ENCODE measurements at regions not wholly inside any gene's neighbourhood (a gene's known extent, or its start where the extent isn't known, plus 50 kb on each side); places are given as distances from the start of the nearest gene placed in this dataset.

- no peak for DNase-seq
- Mint-ChIP-seq H3K27ac (no peak overlapping the region), H3K4me1 (ENCODE audit: low read depth) (peaks cover 11% of the 10 kb centered on the region), H3K4me3 (no peak overlapping the region), H3K27me3 (ENCODE audit: insufficient read depth) (no peaks in the 10 kb centered on the region), H3K36me3 (ENCODE audit: low read depth) (peaks cover 34% of the 10 kb centered on the region), H3K9me3 (peaks cover 17% of the 10 kb centered on the region; the same call in 1 of the 2 replicates)
- TF ChIP-seq CTCF (IDR thresholded peaks at IDR 0.05): no peak
These were observed 317.5 kb downstream of the UTRN start for GRCh38 chr6:144602523-144603180.

- H3K27me3 Mint-ChIP-seq (ENCODE audit: insufficient read depth): no peaks in the 10 kb centered on the region; the same call in 1 of the 2 replicates
- H3K36me3 Mint-ChIP-seq (ENCODE audit: low read depth): peaks cover 27% of the 10 kb centered on the region
- no peak for DNase-seq
- H3K4me3 Mint-ChIP-seq: no peak overlapping the region
- peaks cover 7% of the 10 kb centered on the region for H3K4me1 Mint-ChIP-seq (ENCODE audit: low read depth)
- H3K27ac Mint-ChIP-seq: no peak overlapping the region
- TF ChIP-seq CTCF (IDR thresholded peaks at IDR 0.05): no peak
- H3K9me3 Mint-ChIP-seq: peaks cover 5% of the 10 kb centered on the region; the same call in 1 of the 2 replicates
These were observed 320.9 kb downstream of the UTRN start for GRCh38 chr6:144606083-144606482.

GRCh38 chr6:144607998-144608735 is 323.0 kb downstream of the UTRN start:
- no peaks in the 10 kb centered on the region for H3K9me3 Mint-ChIP-seq
- peaks cover 4% of the 10 kb centered on the region for H3K4me1 Mint-ChIP-seq (ENCODE audit: low read depth)
- no peaks in the 10 kb centered on the region; the same call in 1 of the 2 replicates for H3K27me3 Mint-ChIP-seq (ENCODE audit: insufficient read depth)
- H3K27ac Mint-ChIP-seq: no peak overlapping the region
- no peak for TF ChIP-seq CTCF (IDR thresholded peaks at IDR 0.05)
- H3K36me3 Mint-ChIP-seq (ENCODE audit: low read depth): peaks cover 20% of the 10 kb centered on the region
- no peak overlapping the region for H3K4me3 Mint-ChIP-seq
- DNase-seq: no peak

GRCh38 chr6:144612811-144613210 is 327.7 kb downstream of the UTRN start:
- Mint-ChIP-seq H3K27ac (no peak overlapping the region), H3K4me1 (ENCODE audit: low read depth) (peaks cover 14% of the 10 kb centered on the region), H3K4me3 (no peak overlapping the region), H3K27me3 (ENCODE audit: insufficient read depth) (no peaks in the 10 kb centered on the region; the same call in 1 of the 2 replicates), H3K9me3 (no peaks in the 10 kb centered on the region), H3K36me3 (ENCODE audit: low read depth) (peaks cover 14% of the 10 kb centered on the region)
- no peak for DNase-seq
- no peak for TF ChIP-seq CTCF (IDR thresholded peaks at IDR 0.05)

GRCh38 chr6:144613859-144614258 is 328.7 kb downstream of the UTRN start:
- no peaks in the 10 kb centered on the region; the same call in 1 of the 2 replicates for H3K27me3 Mint-ChIP-seq (ENCODE audit: insufficient read depth)
- H3K4me3 Mint-ChIP-seq: no peak overlapping the region
- H3K36me3 Mint-ChIP-seq (ENCODE audit: low read depth): peaks cover 5% of the 10 kb centered on the region; the same call in 1 of the 2 replicates
- no peaks in the 10 kb centered on the region for H3K9me3 Mint-ChIP-seq
- no peak for DNase-seq
- TF ChIP-seq CTCF (IDR thresholded peaks at IDR 0.05): no peak
- H3K27ac Mint-ChIP-seq: no peak overlapping the region
- peaks cover 14% of the 10 kb centered on the region for H3K4me1 Mint-ChIP-seq (ENCODE audit: low read depth)

All from HFFc6 (cell line).